GM18909 (cell line): ENCODE measurements at regions not wholly inside any gene's neighbourhood (a gene's known extent, or its start where the extent isn't known, plus 50 kb on each side); places are given as distances from the start of the nearest gene placed in this dataset.
"Not testable (repeated sequence)": the region's sequence is repeated elsewhere in the genome, so short reads cannot be mapped to it uniquely, and the experiment has no call there.

Experiments used
- ATAC-seq: cut with Tn5 transposase; IDR thresholded peaks from one replicate; pipeline ENCODE4 v1.9.1; 2021; ENCODE audit warnings: mild to moderate bottlenecking; ENCODE audit not compliant: unreplicated experiment, poor library complexity

DNA sequence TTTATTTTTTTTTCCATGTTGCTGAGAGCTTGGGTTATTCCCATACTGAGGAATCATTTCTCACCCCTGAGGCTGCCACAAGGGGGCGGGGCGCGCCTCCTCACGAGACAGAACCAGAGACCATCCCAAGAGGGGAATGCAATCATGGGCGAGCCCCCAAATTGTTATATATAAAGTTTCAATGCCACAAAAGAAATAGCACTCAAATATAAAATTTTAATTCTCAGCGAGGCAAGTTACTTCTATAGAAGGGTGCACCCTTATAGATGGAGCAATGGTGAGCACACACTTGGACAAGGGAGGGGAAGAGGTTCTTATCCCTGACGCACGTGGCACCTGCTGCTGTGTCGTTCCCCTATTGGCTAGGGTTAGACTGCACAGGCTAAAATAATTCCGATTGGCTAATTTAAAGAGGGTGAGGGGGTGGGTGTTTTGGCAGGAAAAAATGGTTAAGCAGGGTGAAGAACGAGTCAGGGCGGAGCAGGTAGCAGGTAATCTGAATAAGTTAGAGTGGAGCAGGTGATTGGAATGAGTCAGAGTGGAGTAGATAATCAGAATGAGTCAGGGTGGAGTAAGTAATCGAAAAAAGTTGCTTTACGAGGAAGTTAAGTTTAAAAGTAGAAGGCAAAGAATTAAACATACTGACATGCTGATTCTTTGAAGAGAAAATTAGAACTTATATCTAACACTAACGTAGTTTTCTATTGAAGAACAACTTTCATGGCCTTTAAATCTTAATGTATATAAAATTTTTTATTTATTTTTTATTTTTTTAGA is 177.5 kb downstream of the MTCL1 start:
- ATAC-seq: no peak

DNA sequence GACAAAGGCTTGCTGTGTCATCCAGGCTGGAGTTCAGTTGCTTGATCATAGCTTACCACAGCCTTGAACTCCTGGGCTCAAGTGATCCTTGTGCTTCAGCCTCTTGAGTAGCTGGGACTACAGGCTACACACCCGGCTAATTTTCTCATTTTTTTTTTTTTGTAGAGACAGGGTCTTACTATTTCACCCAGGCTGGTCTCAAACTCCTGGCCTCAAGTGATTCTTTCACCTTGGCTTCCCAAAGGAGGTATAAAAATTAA is 178.0 kb downstream of the MTCL1 start:
- no peak for ATAC-seq

GRCh38 chr18:8887877-8888276 is 182.5 kb downstream of the MTCL1 start:
- not testable (repeated sequence) for ATAC-seq

DNA sequence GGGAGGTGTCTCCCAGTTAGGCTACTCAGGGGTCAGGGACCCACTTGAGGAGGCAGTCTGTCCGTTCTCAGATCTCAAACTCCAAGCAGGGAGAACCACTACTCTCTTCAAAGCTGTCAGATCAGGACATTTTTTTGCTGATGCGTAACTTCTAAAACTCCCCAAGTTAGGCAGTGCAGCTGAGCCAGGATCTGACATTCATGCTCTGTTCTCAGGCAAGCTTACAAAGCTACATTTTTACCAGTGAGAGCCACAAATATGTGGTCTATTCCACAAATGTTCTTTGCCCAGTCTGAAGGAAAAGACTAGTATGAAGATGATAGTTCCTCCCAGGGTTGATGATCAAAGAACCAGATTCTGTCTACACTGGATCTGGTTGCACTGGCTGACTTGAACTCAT is 184.1 kb downstream of the MTCL1 start:
- no peak for ATAC-seq

DNA sequence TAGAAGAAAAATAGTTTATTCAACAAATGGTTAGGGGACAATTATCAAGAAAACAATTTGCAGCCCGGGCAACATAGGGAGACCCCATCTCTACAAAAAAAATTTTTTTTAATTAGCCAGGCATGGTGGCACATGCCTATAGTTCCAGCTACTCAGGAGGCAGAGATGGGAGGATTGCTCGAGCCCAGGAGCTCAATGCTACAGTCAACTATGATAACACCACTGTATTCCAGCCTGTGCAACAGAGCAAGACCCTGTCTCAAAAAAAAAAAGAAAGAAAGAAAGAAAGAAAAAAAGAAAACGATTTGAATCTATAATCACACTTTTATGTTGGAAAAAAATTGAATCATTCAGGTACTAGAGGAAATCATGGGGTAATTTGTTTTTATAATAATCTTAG is 185.1 kb downstream of the MTCL1 start:
- not testable (repeated sequence) for ATAC-seq

GRCh38 chr18:8890957-8891464 is 185.7 kb downstream of the MTCL1 start:
- ATAC-seq: no peak

GRCh38 chr18:8893221-8893620 is 187.9 kb downstream of the MTCL1 start:
- no peak for ATAC-seq

GRCh38 chr18:8893628-8894231 is 188.4 kb downstream of the MTCL1 start:
- ATAC-seq: no peak

GRCh38 chr18:8894823-8895222 is 189.5 kb downstream of the MTCL1 start:
- no peak for ATAC-seq

DNA sequence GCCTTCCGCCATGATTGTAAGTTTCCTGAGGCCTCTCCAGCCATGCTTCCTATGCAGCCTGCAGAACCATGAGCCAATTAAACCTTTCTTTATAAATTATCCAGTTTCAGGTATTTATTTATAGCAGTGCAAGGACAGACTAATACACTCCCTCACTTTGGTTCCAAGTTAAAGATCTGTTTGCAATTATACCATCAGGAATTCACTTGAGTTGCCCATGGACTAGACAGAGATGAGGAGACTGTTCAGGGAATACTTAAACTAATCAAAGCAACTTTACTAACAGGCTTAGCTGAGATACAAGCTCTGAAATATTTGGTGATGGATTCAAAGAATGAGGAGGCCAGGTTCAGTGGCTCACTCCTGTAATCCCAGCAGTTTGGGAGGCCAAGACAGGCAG is 190.0 kb downstream of the MTCL1 start:
- ATAC-seq: no peak

GRCh38 chr18:8895987-8896619 is 190.7 kb downstream of the MTCL1 start:
- no peak for ATAC-seq

DNA sequence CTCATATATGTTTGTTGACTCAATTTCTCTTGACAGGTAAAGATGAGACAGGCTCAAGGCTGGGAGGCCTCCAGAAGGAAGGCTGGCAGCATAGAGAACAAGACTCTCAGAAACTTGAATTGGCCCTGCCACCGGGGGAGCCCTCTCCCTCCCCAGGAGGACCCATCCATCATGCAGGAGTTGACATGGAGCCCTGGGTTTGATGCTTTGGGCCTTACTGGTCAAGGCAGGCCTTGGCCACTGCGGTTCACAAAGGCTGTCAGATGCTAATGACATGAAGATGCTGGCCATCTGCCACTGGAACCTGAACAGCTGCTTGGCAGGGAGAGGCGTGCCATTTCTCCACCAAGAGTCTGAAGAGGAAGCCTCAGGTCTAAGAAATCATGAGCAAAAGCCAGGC is 193.6 kb downstream of the MTCL1 start:
- ATAC-seq: no peak

- no peak for ATAC-seq
These were observed 195.2 kb downstream of the MTCL1 start for GRCh38 chr18:8900552-8900951.

- no peak for ATAC-seq
These were observed 195.7 kb downstream of the MTCL1 start for GRCh38 chr18:8901019-8901418.

DNA sequence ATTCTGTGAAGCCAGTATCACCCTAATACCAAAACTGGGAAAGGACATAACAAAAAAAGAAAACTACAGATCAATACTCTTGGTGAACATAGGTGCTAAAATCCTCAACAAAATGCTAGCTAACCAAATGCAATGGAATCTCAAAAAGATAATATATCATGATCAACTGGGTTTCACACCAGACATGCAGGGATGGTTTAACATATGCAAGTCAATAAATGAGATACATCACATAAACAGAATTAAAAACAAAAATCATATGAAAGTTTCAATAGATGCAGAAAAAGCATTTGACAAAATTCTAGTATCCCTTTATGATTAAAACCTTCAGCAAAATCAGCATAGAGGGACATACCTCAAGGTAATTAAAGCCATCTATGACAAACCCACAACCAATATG is 198.2 kb upstream of the NDUFV2 start:
- ATAC-seq: no peak

- ATAC-seq: no peak
These were observed 193.5 kb upstream of the NDUFV2 start for GRCh38 chr18:8908792-8909510.

DNA sequence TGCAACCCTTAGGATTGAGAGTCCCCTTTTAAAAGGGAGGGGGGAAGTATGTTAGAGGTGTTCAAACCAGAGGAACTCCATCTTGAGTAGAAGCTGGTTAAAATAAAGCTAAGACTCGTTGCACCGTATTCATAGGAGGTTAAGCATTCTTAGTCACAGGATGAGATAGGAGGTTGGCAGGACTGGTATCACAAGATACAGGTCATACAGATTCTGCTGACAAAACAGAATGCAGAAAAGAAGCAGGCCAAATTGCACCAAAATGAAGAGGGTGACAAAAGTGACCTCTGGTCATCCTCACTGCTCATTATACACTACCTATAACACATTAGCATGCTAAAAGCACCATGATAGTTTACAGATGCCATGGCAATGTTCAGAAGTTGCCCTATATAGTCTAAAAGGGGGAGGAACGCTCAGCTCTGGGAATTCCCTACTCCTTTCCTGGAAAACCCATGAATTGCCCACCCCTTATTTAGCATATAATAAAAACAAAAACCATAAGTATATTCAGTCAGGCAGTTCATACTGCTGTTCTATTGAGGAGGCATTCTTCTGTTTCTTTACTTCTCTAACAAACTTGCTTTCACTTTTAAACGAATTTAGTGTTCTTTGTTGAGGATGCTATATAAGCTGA is 192.2 kb upstream of the NDUFV2 start:
- ATAC-seq: no peak

DNA sequence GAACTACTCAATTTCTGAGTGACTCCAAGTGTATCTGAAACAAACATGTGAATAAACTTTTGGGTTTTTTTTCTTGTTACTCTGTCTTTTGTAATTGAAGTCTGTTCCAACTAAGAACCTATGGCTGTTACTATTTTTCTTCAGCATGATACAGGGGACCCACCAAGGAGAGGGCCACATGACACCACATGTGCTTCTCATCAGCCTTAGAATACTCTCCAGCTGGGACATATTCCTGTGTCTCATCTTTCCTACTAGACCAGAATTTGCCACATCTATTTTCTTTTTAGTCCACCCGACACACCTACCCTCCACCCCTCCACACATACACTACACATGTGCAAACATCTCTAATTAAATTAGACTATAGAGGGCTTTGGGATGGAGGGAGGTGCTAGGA is 191.7 kb upstream of the NDUFV2 start:
- no peak for ATAC-seq

- ATAC-seq: no peak
These were observed 190.8 kb upstream of the NDUFV2 start for GRCh38 chr18:8911408-8912340.
